H1 (cell line): ENCODE measurements at regions not wholly inside any gene's neighbourhood (a gene's known extent, or its start where the extent isn't known, plus 50 kb on each side); places are given as distances from the start of the nearest gene placed in this dataset.

Source experiments
- POLR2A ChIP-seq, 2 experiments: IDR thresholded peaks; 1 replicate in 1 of 2; 2 replicates in 1 of 2; pipeline ENCODE4 v1.6.1; 2011; ENCODE audit warnings: low read depth in 2 of 2, low read length in 2 of 2, mild to moderate bottlenecking in 2 of 2; ENCODE audit errors: control extremely low read depth in 1 of 2
- POLR2AphosphoS5 ChIP-seq: IDR thresholded peaks from 2 replicates; pipeline ENCODE4 v1.6.1; 2011; ENCODE audit warnings: low read depth, low read length
- SIX5 ChIP-seq: IDR thresholded peaks from 2 replicates; pipeline ENCODE4 v1.6.1; 2011; ENCODE audit warnings: mild to moderate bottlenecking, low read depth, low read length
- SRF ChIP-seq: IDR thresholded peaks from 2 replicates; pipeline ENCODE4 v1.6.1; 2011; ENCODE audit warnings: mild to moderate bottlenecking, low read depth, low read length, moderate library complexity

- TF ChIP-seq SRF (no peak), POLR2A (IDR thresholded peaks at IDR 0.05; ENCODE audit: control extremely low read depth in 1 of 2, low read depth in 2 of 2, low read length in 2 of 2) (no peak), SIX5 (no peak), POLR2AphosphoS5 (no peak)
Measured at GRCh38 chr7:138297526-138297925, 162.5 kb upstream of the TRIM24 start.
